ENCODE measurements at regions not wholly inside any gene's neighbourhood (a gene's known extent, or its start where the extent isn't known, plus 50 kb on each side); places are given as distances from the start of the nearest gene placed in this dataset.
"Not testable (repeated sequence)": the region's sequence is repeated elsewhere in the genome, so short reads cannot be mapped to it uniquely, and the experiment has no call there.

GRCh38 chr11:130526846-130527245, 78.4 kb downstream of the ADAMTS15 start:
- no peak for DNase-seq (ENCODE audit: low spot score)

- DNase-seq (ENCODE audit: low spot score), result no peak
Observed at GRCh38 chr11:130527636-130528297, 79.3 kb downstream of the ADAMTS15 start.

- no peak for DNase-seq (ENCODE audit: low spot score)
Observed at GRCh38 chr11:130528298-130529261, 80.1 kb downstream of the ADAMTS15 start.

- no peak for DNase-seq (ENCODE audit: low spot score)
Observed at GRCh38 chr11:130529366-130529765, 80.9 kb downstream of the ADAMTS15 start.

GRCh38 chr11:130531061-130531460, 82.6 kb downstream of the ADAMTS15 start:
- DNase-seq (ENCODE audit: low spot score), result no peak

- no peak for DNase-seq (ENCODE audit: low spot score)
Observed at GRCh38 chr11:130533113-130533798, 84.8 kb downstream of the ADAMTS15 start.

GRCh38 chr11:130533871-130534270, 85.4 kb downstream of the ADAMTS15 start:
- no peak for DNase-seq (ENCODE audit: low spot score)

- DNase-seq (ENCODE audit: low spot score), result no peak
Observed at GRCh38 chr11:130534551-130534950, 86.1 kb downstream of the ADAMTS15 start.

GRCh38 chr11:130535520-130535919, 87.1 kb downstream of the ADAMTS15 start:
- DNase-seq (ENCODE audit: low spot score), result no peak

- no peak for DNase-seq (ENCODE audit: low spot score)
Observed at GRCh38 chr11:130536106-130537040, 87.9 kb downstream of the ADAMTS15 start.

GRCh38 chr11:130539680-130540079, 91.2 kb downstream of the ADAMTS15 start:
- DNase-seq (ENCODE audit: low spot score), result not testable (repeated sequence)

- DNase-seq (ENCODE audit: low spot score), result no peak
Observed at GRCh38 chr11:130544266-130544665, 95.8 kb downstream of the ADAMTS15 start.

GRCh38 chr11:130545449-130546072, 97.1 kb downstream of the ADAMTS15 start:
- DNase-seq (ENCODE audit: low spot score), result no peak

GRCh38 chr11:130546438-130546837, 98.0 kb downstream of the ADAMTS15 start:
- no peak for DNase-seq (ENCODE audit: low spot score)

- DNase-seq (ENCODE audit: low spot score), result no peak
Observed at GRCh38 chr11:130546901-130547694, 98.7 kb downstream of the ADAMTS15 start.

- DNase-seq (ENCODE audit: low spot score), result no peak
Observed at GRCh38 chr11:130547761-130548490, 99.5 kb downstream of the ADAMTS15 start.

GRCh38 chr11:130548491-130548833, 100.0 kb downstream of the ADAMTS15 start:
- no peak for DNase-seq (ENCODE audit: low spot score)

GRCh38 chr11:130549393-130549999, 101.1 kb downstream of the ADAMTS15 start:
- no peak for DNase-seq (ENCODE audit: low spot score)

GRCh38 chr11:130550150-130550549, 101.7 kb downstream of the ADAMTS15 start:
- no peak for DNase-seq (ENCODE audit: low spot score)

Data from cerebellar cortex (tissue), 1 donor.